CD4-positive, alpha-beta T cell (primary cell): ENCODE measurements at regions not wholly inside any gene's neighbourhood (a gene's known extent, or its start where the extent isn't known, plus 50 kb on each side); places are given as distances from the start of the nearest gene placed in this dataset.

ENCODE experiments used
- ATAC-seq: fragments of 200-7000 bp; cut with Tn5 transposase; one replicate; pipeline ENCODE4 v1.10.0; 2022; ENCODE audit warnings: mild to moderate bottlenecking; ENCODE audit not compliant: poor library complexity
- CTCF ChIA-PET: fragments of 350-600 bp; sonication (Branson Sonifier 250); formaldehyde crosslinking; loops from one replicate; lab custom pipeline; 2021; ENCODE audit warnings: antibody characterized with exemption, inconsistent platforms; lab: Charles Lee
- POLR2A ChIA-PET: fragments of 350-600 bp; sonication (Branson Sonifier 250); formaldehyde crosslinking; loops from one replicate; lab custom pipeline; 2021; ENCODE audit warnings: antibody characterized with exemption, inconsistent platforms; lab: Charles Lee
- DNase-seq, 14 experiments: peaks; one replicate each; pipeline ENCODE4 v3.0.0-alpha.2; 2013 to 2020; ENCODE audit warnings: mixed read lengths in 2 of 14
- H3K27ac ChIP-seq, 2 donors: one replicate each; pipeline versions ENCODE4 v1.5.1 to v1.7.0; 2013; ENCODE audit warnings: low read length in 2 of 2, low read depth in 1 of 2, mild to moderate bottlenecking in 1 of 2
- H3K27me3 ChIP-seq, 2 experiments: 1 replicate in 1 of 2; 2 replicates in 1 of 2; pipeline versions ENCODE4 v1.6.1 to v1.7.0; 2013; ENCODE audit warnings: low read length in 2 of 2, control low read depth in 1 of 2, mild to moderate bottlenecking in 1 of 2, moderate library complexity in 1 of 2; ENCODE audit not compliant: insufficient read depth in 2 of 2, control insufficient read depth in 1 of 2
- H3K36me3 ChIP-seq: one replicate; pipeline ENCODE4 v1.6.1; 2013; ENCODE audit warnings: low read length, control low read depth; ENCODE audit not compliant: insufficient read depth
- H3K4me1 ChIP-seq: one replicate; pipeline ENCODE4 v1.6.1; 2013; ENCODE audit warnings: low read length, control low read depth; ENCODE audit not compliant: insufficient read depth
- H3K4me3 ChIP-seq: one replicate; pipeline ENCODE4 v1.5.1; 2013; ENCODE audit warnings: mild to moderate bottlenecking, low read length, moderate library complexity
- H3K9me3 ChIP-seq, 2 experiments: 1 replicate in 1 of 2; 2 replicates in 1 of 2; pipeline versions ENCODE4 v1.6.1 to v1.7.0; 2013; ENCODE audit warnings: low read length in 2 of 2, mild to moderate bottlenecking in 2 of 2, control low read depth in 1 of 2, moderate library complexity in 1 of 2; ENCODE audit not compliant: control insufficient read depth in 1 of 2, insufficient read depth in 1 of 2
- H3K27ac Mint-ChIP-seq: one replicate; pipeline ENCODE4 v1.8.0; 2020; ENCODE audit warnings: mixed read lengths
- H3K27me3 Mint-ChIP-seq: one replicate; pipeline ENCODE4 v1.8.0; 2021; ENCODE audit warnings: mixed read lengths
- H3K36me3 Mint-ChIP-seq: one replicate; pipeline ENCODE4 v1.8.0; 2021; ENCODE audit warnings: low read depth, mixed read lengths
- H3K4me1 Mint-ChIP-seq: one replicate; pipeline ENCODE4 v1.8.0; 2021; ENCODE audit warnings: low read depth, mixed read lengths
- H3K4me3 Mint-ChIP-seq: one replicate; pipeline ENCODE4 v1.8.0; 2020; ENCODE audit warnings: mild to moderate bottlenecking, mixed read lengths
- H3K9me3 Mint-ChIP-seq: one replicate; pipeline ENCODE4 v1.8.0; 2020; ENCODE audit warnings: mixed read lengths
- intact Hi-C, 2 experiments: fragments of 100-400 bp; cut with DNase I in 1 of 2; cut with micrococcal nuclease in 1 of 2; formaldehyde crosslinking; loops; one replicate each; pipeline versions ENCODE4 v1.15.1 to v1.9.0; 2023 to 2025; cut with DNase I, micrococcal nuclease
- TF ChIP-seq, protein P1 (sequence below): fragments of 200-600 bp; IDR thresholded peaks from one replicate; pipeline ENCODE4 v1.8.0; 2022; ENCODE audit warnings: antibody characterized with exemption, mild to moderate bottlenecking

DNA sequence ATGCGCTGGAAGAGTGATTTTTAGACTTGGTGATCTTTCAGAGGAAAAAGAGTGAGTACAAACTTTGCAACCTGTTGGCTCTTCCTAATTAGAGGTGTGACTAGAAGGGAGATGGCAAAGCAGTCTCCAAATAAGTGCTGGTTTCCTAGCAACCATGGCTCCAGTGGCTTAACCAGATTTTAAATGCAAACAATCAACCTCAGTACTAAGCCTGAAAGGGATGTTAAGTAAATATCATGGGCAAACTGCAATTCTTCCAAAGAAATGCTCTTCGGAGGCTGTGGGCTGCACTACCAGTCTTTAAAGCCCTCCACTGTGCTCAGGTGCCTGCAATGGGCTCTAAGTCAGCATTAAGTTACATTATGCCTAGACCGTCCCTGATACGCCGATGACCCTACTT lies 678.1 kb upstream of the CCDC54 start:
- Histone ChIP-seq H3K4me1 (no peaks in the 10 kb centered on the region), H3K4me3 (no peak overlapping the region), H3K27ac (no peak overlapping the region), H3K9me3 (no peaks in the 10 kb centered on the region), H3K27me3 (no peaks in the 10 kb centered on the region), H3K36me3 (no peaks in the 10 kb centered on the region)
- DNase-seq = no peak
- TF ChIP-seq, protein P1, sequence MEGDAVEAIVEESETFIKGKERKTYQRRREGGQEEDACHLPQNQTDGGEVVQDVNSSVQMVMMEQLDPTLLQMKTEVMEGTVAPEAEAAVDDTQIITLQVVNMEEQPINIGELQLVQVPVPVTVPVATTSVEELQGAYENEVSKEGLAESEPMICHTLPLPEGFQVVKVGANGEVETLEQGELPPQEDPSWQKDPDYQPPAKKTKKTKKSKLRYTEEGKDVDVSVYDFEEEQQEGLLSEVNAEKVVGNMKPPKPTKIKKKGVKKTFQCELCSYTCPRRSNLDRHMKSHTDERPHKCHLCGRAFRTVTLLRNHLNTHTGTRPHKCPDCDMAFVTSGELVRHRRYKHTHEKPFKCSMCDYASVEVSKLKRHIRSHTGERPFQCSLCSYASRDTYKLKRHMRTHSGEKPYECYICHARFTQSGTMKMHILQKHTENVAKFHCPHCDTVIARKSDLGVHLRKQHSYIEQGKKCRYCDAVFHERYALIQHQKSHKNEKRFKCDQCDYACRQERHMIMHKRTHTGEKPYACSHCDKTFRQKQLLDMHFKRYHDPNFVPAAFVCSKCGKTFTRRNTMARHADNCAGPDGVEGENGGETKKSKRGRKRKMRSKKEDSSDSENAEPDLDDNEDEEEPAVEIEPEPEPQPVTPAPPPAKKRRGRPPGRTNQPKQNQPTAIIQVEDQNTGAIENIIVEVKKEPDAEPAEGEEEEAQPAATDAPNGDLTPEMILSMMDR = no peak
- intact Hi-C loops = no loop called here
- Mint-ChIP-seq H3K9me3 (no peaks in the 10 kb centered on the region), H3K27ac (no peak overlapping the region), H3K4me1 (no peaks in the 10 kb centered on the region), H3K4me3 (no peak overlapping the region), H3K36me3 (no peaks in the 10 kb centered on the region), H3K27me3 (no peaks in the 10 kb centered on the region)
- ATAC-seq = no peak
- CTCF ChIA-PET = interaction anchor here (0.5 kb wide), 1 partner anchor 315 kb away, joined by 3 read pairs; no protein-coding TSS in a partner anchor
- POLR2A ChIA-PET = no interaction called here

DNA sequence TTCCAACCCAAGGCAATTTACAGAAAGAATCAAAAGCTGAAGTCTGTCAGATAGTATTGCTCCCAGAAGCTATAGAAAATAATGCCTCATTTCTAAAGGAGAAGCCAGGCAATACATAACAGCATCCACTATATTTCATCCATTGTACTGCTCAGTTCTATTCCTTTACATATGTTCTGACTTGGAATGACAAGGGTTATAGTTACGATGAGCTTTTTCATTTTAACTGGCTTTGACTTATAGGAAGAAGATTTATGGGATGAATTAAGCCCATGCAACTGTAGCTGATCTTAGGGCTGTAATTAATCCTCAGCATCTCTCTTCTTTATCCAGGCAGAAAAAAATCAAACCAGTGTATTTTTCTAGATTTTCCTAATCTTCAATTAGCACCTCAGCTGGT lies 676.3 kb upstream of the CCDC54 start:
- Mint-ChIP-seq H3K9me3 (no peaks in the 10 kb centered on the region), H3K27ac (no peak overlapping the region), H3K36me3 (no peaks in the 10 kb centered on the region), H3K4me1 (no peaks in the 10 kb centered on the region), H3K27me3 (no peaks in the 10 kb centered on the region), H3K4me3 (no peak overlapping the region)
- DNase-seq = no peak
- Histone ChIP-seq H3K9me3 (no peaks in the 10 kb centered on the region), H3K4me1 (no peaks in the 10 kb centered on the region), H3K27me3 (no peaks in the 10 kb centered on the region), H3K27ac (no peak overlapping the region), H3K36me3 (no peaks in the 10 kb centered on the region), H3K4me3 (no peak overlapping the region)
- TF ChIP-seq, protein P1 = no peak
- no peak for ATAC-seq
- ChIA-PET CTCF (no interaction called here), POLR2A (no interaction called here)
- intact Hi-C loops = no loop called here

DNA sequence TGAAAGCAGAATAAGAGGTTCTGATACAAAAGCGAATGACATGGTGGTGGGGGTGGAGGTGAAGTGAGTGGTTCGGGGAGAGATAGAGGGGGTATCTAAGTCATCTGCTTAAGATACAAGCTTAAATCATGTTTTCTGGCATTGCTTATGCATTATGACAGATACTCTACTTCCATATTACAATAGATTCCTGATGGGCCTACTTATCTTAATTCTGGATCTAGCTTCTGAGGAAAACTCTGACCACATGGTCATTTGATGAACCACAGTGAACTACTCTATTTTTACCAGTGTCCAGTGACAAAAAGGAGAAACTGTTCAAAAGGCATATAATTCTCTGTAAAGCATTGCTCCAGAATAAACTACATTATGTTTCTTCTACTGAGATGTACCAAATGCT lies 673.7 kb upstream of the CCDC54 start:
- CTCF ChIA-PET = no interaction called here
- no peaks in the 10 kb centered on the region for H3K36me3 ChIP-seq
- Mint-ChIP-seq H3K36me3 (no peaks in the 10 kb centered on the region), H3K9me3 (no peaks in the 10 kb centered on the region), H3K27me3 (no peaks in the 10 kb centered on the region), H3K4me1 (no peaks in the 10 kb centered on the region), H3K27ac (no peak overlapping the region), H3K4me3 (no peak overlapping the region)
- no peak overlapping the region for H3K4me3 ChIP-seq
- H3K27me3 ChIP-seq = no peaks in the 10 kb centered on the region
- no peaks in the 10 kb centered on the region for H3K9me3 ChIP-seq
- no peak overlapping the region for H3K27ac ChIP-seq
- POLR2A ChIA-PET = no interaction called here
- ATAC-seq (no peak), DNase-seq (no peak)
- TF ChIP-seq, protein P1 = no peak
- intact Hi-C loops = no loop called here
- no peaks in the 10 kb centered on the region for H3K4me1 ChIP-seq
